Neuronal stem cell (in vitro differentiated cells): ENCODE measurements at regions not wholly inside any gene's neighbourhood (a gene's known extent, or its start where the extent isn't known, plus 50 kb on each side); places are given as distances from the start of the nearest gene placed in this dataset.
"Not testable (repeated sequence)": the region's sequence is repeated elsewhere in the genome, so short reads cannot be mapped to it uniquely, and the experiment has no call there.

Source experiments
- DNase-seq: peaks from one replicate; pipeline ENCODE4 v3.0.0-alpha.2; 2013; ENCODE audit warnings: low spot score
- H2AFZ ChIP-seq: one replicate; pipeline ENCODE4 v1.6.1; 2013; ENCODE audit warnings: mild to moderate bottlenecking, low read length, inconsistent platforms
- H2AK5ac ChIP-seq: 2 replicates; pipeline ENCODE4 v1.6.1; 2013; ENCODE audit warnings: low read depth, mild to moderate bottlenecking, inconsistent platforms, low read length, moderate library complexity, mixed read lengths
- H2BK120ac ChIP-seq: 2 replicates; pipeline ENCODE4 v1.6.1; 2013; ENCODE audit warnings: low read depth, mild to moderate bottlenecking, inconsistent platforms, low read length, moderate library complexity, mixed read lengths
- H2BK12ac ChIP-seq: one replicate; pipeline ENCODE4 v1.6.1; 2013; ENCODE audit warnings: low read length, inconsistent platforms
- H2BK15ac ChIP-seq: 2 replicates; pipeline ENCODE4 v1.6.1; 2013; ENCODE audit warnings: mild to moderate bottlenecking, low read length, inconsistent platforms, mixed read lengths
- H2BK5ac ChIP-seq: one replicate; pipeline ENCODE4 v1.6.1; 2013; ENCODE audit warnings: inconsistent platforms, mild to moderate bottlenecking, low read length, moderate library complexity
- H3K14ac ChIP-seq: one replicate; pipeline ENCODE4 v1.6.1; 2013; ENCODE audit warnings: low read length, inconsistent platforms
- H3K18ac ChIP-seq: 2 replicates; pipeline ENCODE4 v1.6.1; 2013; ENCODE audit warnings: low read length, inconsistent platforms
- H3K23ac ChIP-seq: 2 replicates; pipeline ENCODE4 v1.6.1; 2013; ENCODE audit warnings: low read depth, mild to moderate bottlenecking, mixed read lengths, low read length, inconsistent platforms; ENCODE audit not compliant: poor library complexity
- H3K27ac ChIP-seq: replicated peaks from 3 replicates; pipeline ENCODE4 v1.5.1; 2013; ENCODE audit warnings: low read length, inconsistent platforms
- H3K27me3 ChIP-seq, 3 experiments: 2 replicates each; pipeline ENCODE4 v1.6.1; 2013; ENCODE audit warnings: low read length in 3 of 3, mild to moderate bottlenecking in 2 of 3, inconsistent platforms in 1 of 3, low read depth in 1 of 3, mixed read lengths in 1 of 3, moderate library complexity in 1 of 3; ENCODE audit not compliant: control insufficient read depth in 3 of 3, insufficient read depth in 3 of 3
- H3K36me3 ChIP-seq, 2 donors: replicated peaks in 1 of 2; 2 replicates each; pipeline ENCODE4 v1.6.1; 2013; ENCODE audit warnings: low read length in 2 of 2; ENCODE audit not compliant: control insufficient read depth in 2 of 2, insufficient read depth in 2 of 2
- H3K4ac ChIP-seq: 2 replicates; pipeline ENCODE4 v1.6.1; 2013; ENCODE audit warnings: inconsistent platforms, mild to moderate bottlenecking, low read length, moderate library complexity
- H3K4me1 ChIP-seq, 2 donors: 1 replicate in 1 of 2; 2 replicates in 1 of 2; pipeline ENCODE4 v1.6.1; 2013; ENCODE audit warnings: low read length in 2 of 2, low read depth in 1 of 2; ENCODE audit not compliant: control insufficient read depth in 2 of 2, insufficient read depth in 1 of 2
- H3K4me2 ChIP-seq: one replicate; pipeline ENCODE4 v1.6.1; 2013; ENCODE audit warnings: mild to moderate bottlenecking, low read length, inconsistent platforms; ENCODE audit not compliant: insufficient read depth, poor library complexity, severe bottlenecking
- H3K4me3 ChIP-seq, 2 donors: 2 replicates each; pipeline ENCODE4 v1.5.1; 2013; ENCODE audit warnings: low read length in 2 of 2, mild to moderate bottlenecking in 2 of 2, inconsistent platforms in 1 of 2, moderate library complexity in 1 of 2
- H3K79me1 ChIP-seq: one replicate; pipeline ENCODE4 v1.6.1; 2013; ENCODE audit warnings: low read depth, mild to moderate bottlenecking, inconsistent platforms, low read length, moderate library complexity
- H3K9ac ChIP-seq: one replicate; pipeline ENCODE4 v1.6.1; 2013; ENCODE audit warnings: mild to moderate bottlenecking, low read depth, low read length, inconsistent platforms; ENCODE audit not compliant: poor library complexity
- H3K9me3 ChIP-seq, 2 donors: replicated peaks in 1 of 2; 2 replicates each; pipeline versions ENCODE3 to v1.6.1; 2013; ENCODE audit warnings: low read length in 2 of 2, mild to moderate bottlenecking in 2 of 2, inconsistent platforms in 1 of 2, low read depth in 1 of 2, mixed read lengths in 1 of 2, moderate library complexity in 1 of 2; ENCODE audit not compliant: control insufficient read depth in 2 of 2, insufficient read depth in 1 of 2
- H4K8ac ChIP-seq: one replicate; pipeline ENCODE4 v1.6.1; 2013; ENCODE audit warnings: low read depth, mild to moderate bottlenecking, inconsistent platforms, low read length, moderate library complexity
- H4K91ac ChIP-seq: one replicate; pipeline ENCODE4 v1.6.1; 2013; ENCODE audit warnings: low read length, low read depth, mild to moderate bottlenecking, inconsistent platforms; ENCODE audit not compliant: poor library complexity
- WGBS, 2 donors: extraction: QIAGEN DNeasy Blood & Tissue Kit; methylation state at CpG; one replicate each; pipeline ENCODE4 v1.1.7; 2013; ENCODE audit warnings: missing lambda C conversion rate in 2 of 2, mixed read lengths in 1 of 2; ENCODE audit not compliant: insufficient read length in 2 of 2, insufficient replicate concordance in 1 of 2; ENCODE audit errors: extremely low coverage in 2 of 2; 5-methylcytosine and 5-hydroxymethylcytosine counted together

GRCh38 chr17:22119016-22119415 lies 426.7 kb downstream of the KCNJ18 start:
- H3K9ac ChIP-seq, H3K9me3 ChIP-seq, H2AFZ ChIP-seq, H3K4me3 ChIP-seq, H2BK5ac ChIP-seq, H4K8ac ChIP-seq, H3K79me1 ChIP-seq, H3K18ac ChIP-seq, H3K27me3 ChIP-seq, H3K27ac ChIP-seq, H2BK15ac ChIP-seq, DNase-seq, H3K36me3 ChIP-seq, H3K4me1 ChIP-seq, H4K91ac ChIP-seq, H2BK12ac ChIP-seq, H3K14ac ChIP-seq, H2AK5ac ChIP-seq, H3K4me2 ChIP-seq, H3K4ac ChIP-seq, H2BK120ac ChIP-seq, H3K23ac ChIP-seq: not testable (repeated sequence)
- no CpG with 5 or more reads among the region's 7 CpGs for WGBS, 2 donors

GRCh38 chr17:22119751-22120150 lies 427.4 kb downstream of the KCNJ18 start:
- H2AFZ ChIP-seq, H2BK120ac ChIP-seq, H3K4ac ChIP-seq, H2AK5ac ChIP-seq, H2BK12ac ChIP-seq, H2BK5ac ChIP-seq, H4K91ac ChIP-seq, H4K8ac ChIP-seq, H3K4me3 ChIP-seq, H3K9me3 ChIP-seq, H2BK15ac ChIP-seq, H3K27me3 ChIP-seq, H3K36me3 ChIP-seq, H3K14ac ChIP-seq, H3K23ac ChIP-seq, H3K79me1 ChIP-seq, H3K4me2 ChIP-seq, DNase-seq, H3K27ac ChIP-seq, H3K18ac ChIP-seq, H3K4me1 ChIP-seq, H3K9ac ChIP-seq: not testable (repeated sequence)
- WGBS, 2 donors, result 100% methylated on average over 2 of the region's 3 CpGs; no CpG with 5 or more reads in 1 of the 2 donors

- H4K91ac ChIP-seq, result no peak overlapping the region
- WGBS, 2 donors, result no CpG with 5 or more reads among the region's 8 CpGs
- DNase-seq, result no peak
- no peaks in the 10 kb centered on the region for H3K4me1 ChIP-seq
- H3K4ac ChIP-seq, result no peak overlapping the region
- no peaks in the 10 kb centered on the region for H3K9me3 ChIP-seq
- H2BK12ac ChIP-seq, result no peak overlapping the region
- no peak overlapping the region for H3K14ac ChIP-seq
- H3K27ac ChIP-seq, result no peak overlapping the region
- no peak overlapping the region for H3K18ac ChIP-seq
- no peak overlapping the region for H2BK15ac ChIP-seq
- H3K4me2 ChIP-seq, result no peak overlapping the region
- H3K9ac ChIP-seq, result no peak overlapping the region
- H3K4me3 ChIP-seq, result no peak overlapping the region
- no peaks in the 10 kb centered on the region for H3K27me3 ChIP-seq
- no peak overlapping the region for H2AFZ ChIP-seq
- no peak overlapping the region for H2BK120ac ChIP-seq
- H4K8ac ChIP-seq, result no peak overlapping the region
- H3K23ac ChIP-seq, result no peak overlapping the region
- no peaks in the 10 kb centered on the region for H3K79me1 ChIP-seq
- H3K36me3 ChIP-seq, result no peaks in the 10 kb centered on the region
- no peak overlapping the region for H2AK5ac ChIP-seq
- H2BK5ac ChIP-seq, result no peak overlapping the region
Observed at GRCh38 chr17:22123536-22124281, 431.4 kb downstream of the KCNJ18 start.

GRCh38 chr17:22128171-22128570 lies 435.8 kb downstream of the KCNJ18 start:
- Histone ChIP-seq H3K9ac (no peak overlapping the region), H2AFZ (no peak overlapping the region), H3K27ac (no peak overlapping the region), H3K36me3 (no peaks in the 10 kb centered on the region), H2AK5ac (no peak overlapping the region), H2BK15ac (no peak overlapping the region), H3K18ac (no peak overlapping the region), H2BK5ac (no peak overlapping the region), H3K4me3 (no peak overlapping the region), H3K9me3 (no peaks in the 10 kb centered on the region), H4K91ac (no peak overlapping the region), H4K8ac (no peak overlapping the region), H3K23ac (no peak overlapping the region), H3K79me1 (no peaks in the 10 kb centered on the region), H3K4me1 (no peaks in the 10 kb centered on the region), H2BK120ac (no peak overlapping the region), H3K4me2 (no peak overlapping the region), H2BK12ac (no peak overlapping the region), H3K14ac (no peak overlapping the region), H3K27me3 (no peaks in the 10 kb centered on the region), H3K4ac (no peak overlapping the region)
- no CpG with 5 or more reads among the region's 1 CpG for WGBS, 2 donors
- no peak for DNase-seq
